HG03558 (cell line): ENCODE measurements at regions not wholly inside any gene's neighbourhood (a gene's known extent, or its start where the extent isn't known, plus 50 kb on each side); places are given as distances from the start of the nearest gene placed in this dataset.

Experiments
- ATAC-seq: cut with Tn5 transposase; IDR thresholded peaks from one replicate; pipeline ENCODE4 v1.9.1; 2021; ENCODE audit warnings: moderate number of reproducible peaks; ENCODE audit not compliant: unreplicated experiment; ENCODE audit errors: extremely low read depth

- no peak for ATAC-seq
These were observed 91.6 kb downstream of the TMX3 start for GRCh38 chr18:68623342-68623741.

DNA sequence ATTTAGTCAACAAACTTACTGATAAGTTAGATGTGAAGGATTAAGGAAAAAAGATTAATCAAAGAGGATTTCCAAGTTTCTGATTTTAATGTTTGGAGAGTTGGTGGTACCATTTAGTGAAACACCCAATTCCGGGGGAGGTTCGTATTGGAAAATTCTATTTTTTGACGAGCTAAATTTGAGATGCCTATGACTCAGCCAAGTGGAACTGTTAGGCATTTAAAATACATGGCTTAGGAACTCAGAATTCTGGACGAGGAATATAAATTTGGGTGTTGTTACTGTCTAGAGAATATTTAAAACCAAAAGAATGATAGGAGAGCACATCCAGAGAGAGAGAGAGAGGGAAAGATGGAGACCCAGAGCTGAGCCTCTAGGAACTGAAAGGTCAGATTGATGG, 103.6 kb downstream of the TMX3 start:
- no peak for ATAC-seq

- ATAC-seq = no peak
These were observed 105.9 kb downstream of the TMX3 start for GRCh38 chr18:68608851-68609490.

GRCh38 chr18:68607852-68608251, 107.1 kb downstream of the TMX3 start:
- no peak for ATAC-seq

- no peak for ATAC-seq
These were observed 110.7 kb downstream of the TMX3 start for GRCh38 chr18:68604256-68604655.

DNA sequence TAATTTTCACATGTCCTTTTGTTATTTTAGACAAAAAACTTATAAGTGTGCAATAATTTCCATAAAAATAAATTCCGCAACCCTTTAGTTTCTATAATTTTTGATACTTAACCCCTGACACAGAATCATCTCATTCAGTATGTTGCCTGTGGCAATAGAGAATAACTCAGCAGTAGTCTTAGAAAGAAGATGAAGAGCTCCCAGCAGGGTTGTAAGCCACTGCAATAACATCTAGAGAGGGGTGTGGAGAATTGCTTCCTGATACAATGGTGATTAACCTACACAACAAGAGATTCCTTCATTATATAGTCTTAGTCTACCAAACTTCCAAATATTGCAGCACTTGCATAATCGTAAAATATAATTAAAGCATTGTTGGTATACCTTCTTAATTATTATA, 118.9 kb downstream of the TMX3 start:
- ATAC-seq = no peak

DNA sequence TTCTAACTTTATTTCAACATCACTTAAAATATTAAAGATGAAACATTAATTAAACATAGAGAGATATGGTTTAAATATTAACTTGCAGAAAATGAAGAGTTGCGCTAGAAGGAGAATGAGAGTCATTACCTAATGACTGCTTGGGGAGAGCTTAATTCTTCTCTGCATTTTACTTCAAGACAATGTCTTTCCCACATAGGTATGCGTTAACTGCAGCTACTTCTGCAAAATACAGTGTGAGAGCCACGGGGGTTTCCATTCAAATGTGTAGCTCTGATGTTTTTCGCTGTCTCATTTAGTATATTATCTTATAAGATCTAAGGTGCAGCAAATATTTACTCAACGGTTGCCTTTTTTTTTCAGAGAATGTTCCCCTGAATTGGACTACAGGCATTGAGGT, 126.7 kb downstream of the TMX3 start:
- ATAC-seq = no peak

- no peak for ATAC-seq
These were observed 131.2 kb downstream of the TMX3 start for GRCh38 chr18:68583685-68584084.

DNA sequence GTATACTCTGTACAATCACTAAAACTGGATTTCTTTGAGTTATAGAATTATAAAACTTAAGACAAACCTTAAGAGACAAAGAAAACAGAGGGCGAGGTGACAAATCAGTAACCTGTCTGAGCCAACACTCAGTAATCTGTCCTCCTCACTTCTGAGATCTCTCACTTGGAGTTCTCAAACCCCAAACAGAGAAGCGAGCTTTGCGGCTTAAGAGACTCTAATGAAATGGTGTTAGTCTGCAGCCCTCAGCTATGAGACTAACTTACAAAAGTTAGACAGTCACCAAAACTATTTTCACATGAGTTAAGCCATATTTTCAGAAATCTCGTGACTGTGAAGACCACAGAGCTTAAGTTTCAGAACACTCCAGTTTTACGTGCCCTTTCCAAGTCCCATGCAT, 140.6 kb downstream of the TMX3 start:
- ATAC-seq = no peak

DNA sequence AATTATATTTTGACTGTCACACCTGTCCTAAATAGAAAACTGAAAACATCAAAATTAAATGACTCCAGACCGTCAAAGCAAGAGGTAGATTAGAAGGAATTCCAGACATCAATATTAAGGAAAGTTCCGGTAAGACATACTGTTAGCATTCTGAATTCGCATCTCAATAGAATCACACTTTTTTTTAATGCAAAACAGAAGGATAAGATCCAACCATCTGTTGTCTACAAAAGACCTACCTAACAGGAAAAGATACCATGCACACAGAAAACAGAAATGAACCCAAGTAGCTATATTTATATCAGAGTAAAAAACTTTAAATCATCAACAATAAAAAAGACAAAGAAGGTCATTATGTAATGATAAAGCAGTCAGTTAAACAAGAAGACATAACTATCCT, 145.0 kb downstream of the TMX3 start:
- no peak for ATAC-seq

DNA sequence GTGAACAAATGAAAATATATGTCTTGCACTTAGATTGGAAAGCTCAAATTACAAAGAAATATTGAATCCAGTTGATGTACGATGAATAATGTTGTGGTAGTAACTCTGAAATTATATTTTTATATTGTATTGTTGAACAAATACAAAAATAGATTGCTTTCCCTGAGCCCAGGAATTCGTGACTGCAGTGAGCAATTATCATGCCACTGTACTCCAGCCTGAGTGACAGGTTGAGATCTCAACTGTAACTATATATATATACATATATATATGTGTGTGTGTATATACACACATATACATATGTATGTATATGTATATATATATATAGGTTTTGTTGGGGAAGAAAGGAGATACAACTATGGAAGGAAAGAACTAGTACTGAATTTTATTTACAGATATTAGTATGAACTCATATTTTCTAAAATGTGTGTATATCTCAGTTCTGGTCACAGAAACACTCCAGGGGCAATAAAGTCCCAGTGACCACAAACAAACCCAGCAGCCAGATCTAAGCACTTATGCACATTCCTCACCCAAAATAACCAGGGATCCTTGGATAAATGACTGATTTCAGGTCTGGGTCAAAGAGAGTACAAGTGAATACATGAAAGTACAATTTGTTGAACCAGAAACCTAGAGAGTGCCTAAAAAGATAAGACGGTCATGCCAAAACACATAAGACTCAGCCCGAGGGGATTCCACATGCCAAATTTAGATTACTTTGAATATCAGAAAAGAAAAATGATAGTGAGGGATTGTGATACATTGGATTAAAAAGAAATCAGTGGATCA, 146.3 kb downstream of the TMX3 start:
- ATAC-seq = no peak

GRCh38 chr18:68566991-68567390, 147.9 kb downstream of the TMX3 start:
- no peak for ATAC-seq

- no peak for ATAC-seq
These were observed 149.9 kb downstream of the TMX3 start for GRCh38 chr18:68564961-68565360.

DNA sequence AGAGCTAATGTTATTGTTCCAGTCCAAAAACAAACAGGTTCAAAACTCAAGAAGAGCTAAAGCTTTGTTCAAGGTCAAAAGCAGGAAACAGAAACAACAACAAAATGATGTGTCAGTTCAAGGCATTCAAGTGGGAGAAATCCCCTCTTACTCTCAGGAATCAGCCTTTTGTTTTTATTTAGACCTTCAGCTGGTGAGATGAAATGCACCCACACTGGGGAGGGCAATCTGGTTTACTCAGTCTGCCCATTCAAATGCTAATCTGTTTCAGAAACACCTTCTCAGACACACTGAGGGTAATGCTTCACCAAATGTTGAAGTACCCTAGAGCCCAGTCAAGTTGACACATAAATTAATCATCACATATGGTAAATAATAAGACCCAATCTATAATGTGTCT, 150.6 kb downstream of the TMX3 start:
- ATAC-seq = no peak

GRCh38 chr18:68560128-68560527, 154.8 kb downstream of the TMX3 start:
- ATAC-seq = no peak

DNA sequence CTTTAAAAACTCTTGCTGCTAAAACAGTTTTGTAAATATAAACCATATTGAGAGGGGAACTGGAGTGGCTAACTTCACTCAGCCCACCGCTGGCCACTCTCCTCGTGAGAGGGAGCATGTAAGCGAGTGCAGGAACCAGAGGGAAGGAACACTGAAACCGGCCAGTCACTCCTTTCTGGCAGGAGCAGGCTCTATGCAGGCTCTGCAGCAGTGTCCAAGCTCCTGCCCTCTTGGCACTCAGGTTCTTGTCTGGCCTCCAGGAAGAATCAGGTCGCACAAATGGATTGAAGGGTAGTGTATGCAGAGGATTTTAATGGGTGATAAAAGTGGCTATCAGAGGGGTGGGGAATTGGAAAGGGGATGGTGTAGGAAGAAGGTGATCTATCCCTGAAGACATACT, 157.7 kb downstream of the TMX3 start:
- ATAC-seq = no peak

DNA sequence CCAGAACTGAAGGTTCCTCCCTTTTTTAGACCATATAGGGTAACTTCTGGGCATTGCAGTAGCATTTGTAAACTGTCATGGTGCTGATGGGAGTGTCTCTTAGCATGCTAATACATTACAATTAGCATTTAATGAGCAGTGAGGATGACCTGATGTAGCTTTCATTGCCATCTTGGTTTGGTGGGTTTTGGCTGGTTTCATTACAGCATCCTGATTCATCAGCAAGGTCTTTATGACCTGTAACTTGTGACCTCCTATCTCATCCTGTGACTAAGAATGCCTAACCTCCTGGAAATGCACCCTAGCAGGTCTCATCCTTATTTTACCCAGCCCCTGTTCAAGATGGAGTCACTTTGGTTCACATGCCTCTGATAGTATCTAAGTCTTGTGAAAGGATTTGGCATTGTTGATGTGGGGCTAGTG, 159.0 kb downstream of the TMX3 start:
- no peak for ATAC-seq

DNA sequence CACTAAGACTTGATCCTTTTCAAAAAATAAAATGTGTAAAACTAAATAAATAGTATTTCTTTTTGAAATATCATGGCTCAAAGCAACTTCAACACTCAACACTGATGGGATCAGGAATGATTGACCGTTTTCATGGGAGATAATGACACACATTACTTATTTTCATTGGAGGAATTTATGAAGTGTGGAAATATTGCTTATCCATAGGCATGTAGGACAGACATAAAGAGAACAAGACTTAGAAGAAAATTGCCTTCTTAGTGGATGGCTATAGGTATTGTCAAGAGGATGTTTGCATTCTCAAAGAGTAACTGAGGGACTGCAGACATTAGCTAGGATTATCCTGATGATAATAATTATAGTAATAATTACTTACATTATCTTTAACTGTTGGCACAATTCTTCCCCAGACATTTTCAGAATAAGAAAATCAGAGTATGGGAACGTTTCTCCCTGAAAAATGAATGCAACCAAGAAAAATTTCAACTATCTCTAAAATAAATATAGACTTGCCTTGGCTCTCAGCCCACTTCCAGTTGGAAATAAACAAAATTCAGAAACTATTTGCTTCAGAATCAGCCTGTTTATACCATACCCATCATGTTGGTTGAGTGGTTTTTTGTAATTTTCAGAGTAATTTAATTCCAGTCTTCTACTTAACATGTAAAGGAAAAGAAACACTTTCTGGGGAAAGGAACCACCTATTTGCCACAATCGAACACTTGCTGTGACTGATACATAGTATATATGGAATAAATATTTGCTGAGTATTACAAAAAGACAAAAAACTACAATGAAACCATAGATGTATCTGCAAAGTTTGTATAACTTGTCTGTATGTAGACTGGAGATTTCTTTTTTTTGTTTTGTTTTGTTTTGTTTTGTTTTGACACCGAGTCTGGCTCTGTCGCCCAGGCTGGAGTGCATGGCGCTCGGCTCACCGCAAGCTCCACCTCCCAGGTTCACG, 165.7 kb downstream of the TMX3 start:
- no peak for ATAC-seq

GRCh38 chr18:68543344-68543743, 171.6 kb downstream of the TMX3 start:
- no peak for ATAC-seq

GRCh38 chr18:68542846-68543245, 172.1 kb downstream of the TMX3 start:
- ATAC-seq = no peak

GRCh38 chr18:68533641-68534040, 181.3 kb downstream of the TMX3 start:
- no peak for ATAC-seq
